Fibroblast of mammary gland (primary cell): ENCODE measurements at regions not wholly inside any gene's neighbourhood (a gene's known extent, or its start where the extent isn't known, plus 50 kb on each side); places are given as distances from the start of the nearest gene placed in this dataset.
"Not testable (repeated sequence)": the region's sequence is repeated elsewhere in the genome, so short reads cannot be mapped to it uniquely, and the experiment has no call there.

Experiments
- DNase-seq: peaks from one replicate; pipeline ENCODE4 v3.0.0-alpha.2; 2010; ENCODE audit warnings: low read depth
- H3K4me3 ChIP-seq: 2 replicates; pipeline ENCODE4 v1.5.1; 2011; ENCODE audit warnings: low read depth, mild to moderate bottlenecking, low read length, moderate library complexity; ENCODE audit not compliant: control insufficient read depth
- TF ChIP-seq, protein P1 (sequence below): conservative IDR thresholded peaks from 2 replicates; pipeline ENCODE4 v1.5.1; 2011; ENCODE audit warnings: low read depth, low read length, inconsistent platforms; ENCODE audit not compliant: control insufficient read depth, insufficient read depth

DNA sequence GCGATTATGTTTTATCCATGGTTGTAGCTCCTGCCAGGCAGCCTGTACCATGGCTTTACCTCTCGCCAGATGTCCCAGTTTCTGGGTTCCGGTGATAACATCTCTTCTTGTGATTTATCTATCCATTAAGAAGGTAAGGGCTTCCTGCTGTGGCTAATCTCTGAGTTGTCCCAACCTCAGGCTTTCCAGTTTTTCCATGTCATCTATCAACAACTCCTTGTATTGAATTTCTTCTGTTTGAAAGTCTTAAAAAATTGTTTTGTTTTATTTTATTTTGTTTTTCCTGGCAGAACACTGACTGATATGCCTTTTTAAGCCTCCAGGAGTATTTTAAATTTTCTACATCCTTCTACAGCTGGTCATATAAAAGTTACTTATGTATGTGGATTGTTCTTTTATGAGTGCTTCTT, 241.9 kb downstream of the ANTXR2 start:
- no peak for DNase-seq
- H3K4me3 ChIP-seq = no peak overlapping the region
- TF ChIP-seq, protein P1, sequence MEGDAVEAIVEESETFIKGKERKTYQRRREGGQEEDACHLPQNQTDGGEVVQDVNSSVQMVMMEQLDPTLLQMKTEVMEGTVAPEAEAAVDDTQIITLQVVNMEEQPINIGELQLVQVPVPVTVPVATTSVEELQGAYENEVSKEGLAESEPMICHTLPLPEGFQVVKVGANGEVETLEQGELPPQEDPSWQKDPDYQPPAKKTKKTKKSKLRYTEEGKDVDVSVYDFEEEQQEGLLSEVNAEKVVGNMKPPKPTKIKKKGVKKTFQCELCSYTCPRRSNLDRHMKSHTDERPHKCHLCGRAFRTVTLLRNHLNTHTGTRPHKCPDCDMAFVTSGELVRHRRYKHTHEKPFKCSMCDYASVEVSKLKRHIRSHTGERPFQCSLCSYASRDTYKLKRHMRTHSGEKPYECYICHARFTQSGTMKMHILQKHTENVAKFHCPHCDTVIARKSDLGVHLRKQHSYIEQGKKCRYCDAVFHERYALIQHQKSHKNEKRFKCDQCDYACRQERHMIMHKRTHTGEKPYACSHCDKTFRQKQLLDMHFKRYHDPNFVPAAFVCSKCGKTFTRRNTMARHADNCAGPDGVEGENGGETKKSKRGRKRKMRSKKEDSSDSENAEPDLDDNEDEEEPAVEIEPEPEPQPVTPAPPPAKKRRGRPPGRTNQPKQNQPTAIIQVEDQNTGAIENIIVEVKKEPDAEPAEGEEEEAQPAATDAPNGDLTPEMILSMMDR = no peak

DNA sequence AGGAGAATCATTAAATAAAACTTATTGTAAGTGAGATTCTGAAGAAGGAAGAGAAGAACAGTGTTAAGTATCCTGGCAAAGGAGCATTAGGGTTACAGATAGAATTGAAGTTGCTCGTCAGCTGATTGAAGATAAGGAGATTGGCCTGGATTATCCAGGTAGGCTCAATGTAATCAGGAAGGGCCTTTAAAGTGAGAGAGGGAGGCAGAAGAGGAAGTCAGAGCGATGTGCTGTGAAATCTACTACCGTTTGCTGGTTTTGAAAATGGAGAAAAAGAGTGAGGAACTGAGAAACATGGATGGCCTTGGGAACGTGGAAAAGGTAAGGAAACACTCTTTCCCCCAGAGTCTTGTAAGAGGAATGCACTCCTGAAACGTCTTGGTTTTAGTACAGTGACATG, 245.7 kb downstream of the ANTXR2 start:
- no peak for DNase-seq
- H3K4me3 ChIP-seq = no peak overlapping the region
- TF ChIP-seq, protein P1 = no peak

DNA sequence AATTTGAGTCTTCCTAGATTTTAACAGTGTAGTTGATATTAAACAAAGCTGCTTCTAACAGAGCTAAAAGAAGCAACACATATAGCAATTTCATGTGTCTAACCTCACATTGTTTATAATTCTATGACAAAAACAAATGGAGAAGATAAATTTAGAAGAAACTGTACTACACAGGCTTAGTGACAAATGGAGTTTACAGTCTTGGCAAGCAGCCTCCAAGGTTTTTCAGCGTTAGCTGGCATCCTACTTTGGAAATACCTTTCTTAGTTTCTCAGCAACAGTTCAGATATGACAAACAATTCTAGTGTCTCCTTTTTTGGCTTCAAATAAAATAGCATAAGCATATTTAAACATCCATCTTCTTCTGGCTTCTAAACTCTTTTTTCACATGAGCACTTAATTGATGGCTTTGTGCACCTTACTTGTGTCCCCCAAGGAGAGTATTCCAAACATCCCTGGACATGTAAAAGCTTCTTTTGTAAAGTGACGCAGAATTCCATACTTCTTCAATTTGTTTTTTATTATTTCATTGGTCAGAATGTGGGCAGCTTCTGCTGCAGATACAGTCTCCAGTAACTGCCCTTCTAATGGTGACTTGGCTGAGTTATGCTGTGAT, 249.8 kb downstream of the ANTXR2 start:
- H3K4me3 ChIP-seq = no peak overlapping the region
- peak; percentile 7 for DNase-seq
- TF ChIP-seq, protein P1 = no peak

DNA sequence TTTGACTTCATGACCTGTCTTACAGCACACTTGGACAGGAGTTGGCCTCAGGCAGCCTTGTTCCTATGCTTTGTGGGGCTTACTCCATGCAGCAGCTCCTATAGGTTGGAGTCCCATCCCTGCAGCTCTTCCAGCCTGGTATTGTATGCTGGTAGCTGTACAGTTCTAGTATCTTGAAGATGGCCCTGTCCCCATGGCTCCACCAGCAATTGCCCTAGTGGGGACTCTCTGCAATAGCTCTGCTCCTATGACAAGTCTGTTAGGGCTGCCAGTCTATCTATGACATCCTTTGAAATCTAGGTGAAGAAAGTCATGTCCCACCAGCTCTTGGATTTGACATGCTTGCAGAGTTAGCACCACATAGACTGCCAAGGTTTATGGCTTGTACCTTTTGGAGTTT, 252.6 kb downstream of the ANTXR2 start:
- H3K4me3 ChIP-seq = no peak overlapping the region
- TF ChIP-seq, protein P1 = no peak
- no peak for DNase-seq

DNA sequence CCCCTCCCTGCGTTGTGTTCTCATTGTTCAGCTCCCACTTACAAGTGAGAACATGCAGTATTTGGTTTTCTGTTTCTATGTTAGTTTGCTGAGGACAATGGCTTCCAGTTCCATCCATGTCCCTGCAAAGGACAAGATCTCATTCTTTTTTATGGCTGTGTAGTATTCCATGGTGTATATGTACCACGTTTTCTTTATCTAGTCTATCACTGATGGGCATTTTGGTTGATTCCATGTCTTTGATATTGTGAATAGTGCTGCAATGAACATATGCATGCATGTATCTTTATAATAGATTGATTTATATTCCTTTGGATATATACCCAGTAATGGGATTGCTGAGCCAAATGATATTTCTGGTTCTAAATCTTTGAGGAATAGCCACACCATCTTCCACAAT, 265.1 kb downstream of the ANTXR2 start:
- not testable (repeated sequence) for H3K4me3 ChIP-seq

DNA sequence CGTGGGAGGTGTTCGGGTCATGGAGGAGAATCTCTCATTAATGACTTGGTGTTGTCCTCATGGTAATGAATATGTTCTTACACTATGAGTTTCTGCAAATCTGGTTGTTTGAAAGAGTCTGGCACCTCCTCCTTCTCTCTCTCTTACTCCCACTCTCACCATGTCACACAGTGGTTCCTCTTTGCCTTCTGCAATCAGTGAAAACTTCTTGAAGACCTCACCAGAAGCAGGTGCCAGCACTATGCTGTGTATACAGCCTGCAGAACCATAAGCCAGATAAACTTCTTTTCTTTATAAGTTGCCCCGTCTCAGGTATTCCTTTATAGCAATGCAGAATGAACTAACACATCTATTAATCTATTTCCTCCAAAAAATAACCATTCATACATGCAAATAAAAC, 275.0 kb downstream of the ANTXR2 start:
- TF ChIP-seq, protein P1 = no peak
- no peak overlapping the region for H3K4me3 ChIP-seq
- DNase-seq = no peak

More for the DNA sequence above, 265.1 kb downstream of the ANTXR2 start:
- not testable (repeated sequence) for DNase-seq

DNA sequence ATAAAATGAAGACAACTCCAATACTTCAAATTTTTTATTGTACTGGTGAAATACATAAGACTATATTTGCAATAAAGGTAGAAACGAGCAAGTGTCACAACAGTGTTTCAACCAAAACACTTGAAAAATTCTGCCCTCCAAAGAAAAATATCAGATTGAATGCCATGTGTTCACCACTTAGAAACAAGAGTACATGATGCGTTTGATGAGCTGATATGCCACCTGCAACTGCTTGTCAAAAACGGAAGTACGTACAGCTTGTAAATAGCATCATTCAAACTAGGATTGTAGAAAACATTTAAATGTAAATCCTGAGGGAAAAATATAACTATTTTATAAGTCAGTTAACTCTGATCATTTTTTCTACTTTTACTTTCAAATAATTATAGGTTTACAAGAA, 276.1 kb downstream of the ANTXR2 start:
- DNase-seq = no peak
- TF ChIP-seq, protein P1 = no peak
- H3K4me3 ChIP-seq = no peak overlapping the region
